AG04449 (cell line): ENCODE measurements at regions not wholly inside any gene's neighbourhood (a gene's known extent, or its start where the extent isn't known, plus 50 kb on each side); places are given as distances from the start of the nearest gene placed in this dataset.

Experiments
- CTCF ChIA-PET: fragments of 350-600 bp; formaldehyde crosslinking; extraction: SDS; loops from one replicate; lab custom pipeline; 2021; ENCODE audit warnings: antibody characterized with exemption; lab: Yijun Ruan, JAX
- POLR2A ChIA-PET: fragments of 400-600, 350-600 bp; formaldehyde crosslinking; extraction: SDS; loops from one replicate; lab custom pipeline; 2020; ENCODE audit warnings: antibody characterized with exemption, inconsistent platforms; lab: Yijun Ruan, JAX
- DNase-seq: peaks from one replicate; pipeline ENCODE4 v3.0.0-alpha.2; 2010; ENCODE audit warnings: low read depth, low spot score
- H3K4me3 ChIP-seq: 2 replicates; pipeline ENCODE4 v1.5.1; 2011; ENCODE audit warnings: low read depth, mild to moderate bottlenecking, control low read depth, low read length
- CTCF ChIP-seq: IDR thresholded peaks from one replicate; pipeline ENCODE4 v1.5.1; 2011; ENCODE audit warnings: mild to moderate bottlenecking, moderate library complexity, low read length, control low read depth, inconsistent platforms; ENCODE audit not compliant: insufficient read depth; ENCODE audit errors: missing control alignments

- H3K4me3 ChIP-seq = no peak overlapping the region
- POLR2A ChIA-PET = no interaction called here
- no peak for TF ChIP-seq CTCF
- no peak for DNase-seq
- CTCF ChIA-PET = interaction anchor here (0.6 kb wide), 1 partner anchor 33 kb away, joined by 3 read pairs; no protein-coding TSS in a partner anchor
These were observed 120.2 kb downstream of the FHIP1A start for GRCh38 chr4:151529187-151529586.

- DNase-seq = no peak
- H3K4me3 ChIP-seq = no peak overlapping the region
- no peak for TF ChIP-seq CTCF
- POLR2A ChIA-PET = no interaction called here
- CTCF ChIA-PET = interaction anchor here (1.3 kb wide), 1 partner anchor 8 kb away, joined by 4 read pairs; no protein-coding TSS in a partner anchor
These were observed 121.3 kb downstream of the FHIP1A start for GRCh38 chr4:151530230-151530629.

- no peak overlapping the region for H3K4me3 ChIP-seq
- TF ChIP-seq CTCF = no peak
- ChIA-PET CTCF (interaction anchor here (1.3 kb wide), 1 partner anchor 9 kb away, joined by 4 read pairs; no protein-coding TSS in a partner anchor), POLR2A (no interaction called here)
- DNase-seq = no peak
These were observed 121.8 kb downstream of the FHIP1A start for GRCh38 chr4:151530783-151531182.

GRCh38 chr4:151532001-151532708 is 123.2 kb downstream of the FHIP1A start:
- no peak overlapping the region for H3K4me3 ChIP-seq
- ChIA-PET CTCF (interaction anchor here (0.8 to 1.1 kb wide), 2 partner anchors 9 to 83 kb away, joined by 3 read pairs; no protein-coding TSS in a partner anchor), POLR2A (no interaction called here)
- no peak for TF ChIP-seq CTCF
- DNase-seq = no peak

- POLR2A ChIA-PET = interaction anchor here (0.7 kb wide), 1 partner anchor 14 kb away, joined by 3 read pairs; no protein-coding TSS in a partner anchor
- CTCF ChIA-PET = interaction anchor here (0.7 to 1.6 kb wide), 2 partner anchors 12 to 17 kb away, joined by 3 to 4 read pairs; no protein-coding TSS in a partner anchor
- DNase-seq = no peak
- H3K4me3 ChIP-seq = no peak overlapping the region
- no peak for TF ChIP-seq CTCF
These were observed 125.2 kb downstream of the FHIP1A start for GRCh38 chr4:151534195-151534594.

- ChIA-PET POLR2A (no interaction called here), CTCF (no interaction called here)
- H3K4me3 ChIP-seq = no peak overlapping the region
- TF ChIP-seq CTCF = no peak
- no peak for DNase-seq
These were observed 126.4 kb downstream of the FHIP1A start for GRCh38 chr4:151535366-151535765.
